ENCODE measurements at regions not wholly inside any gene's neighbourhood (a gene's known extent, or its start where the extent isn't known, plus 50 kb on each side); places are given as distances from the start of the nearest gene placed in this dataset.
"Not testable (repeated sequence)": the region's sequence is repeated elsewhere in the genome, so short reads cannot be mapped to it uniquely, and the experiment has no call there.

GRCh38 chr1:164343189-164343588 is 215.8 kb upstream of the PBX1 start:
- no peak for DNase-seq

- DNase-seq, result no peak
Observed at GRCh38 chr1:164347980-164348379, 211.0 kb upstream of the PBX1 start.

- no peak for DNase-seq
Observed at GRCh38 chr1:164356511-164356910, 202.5 kb upstream of the PBX1 start.

- no peak for DNase-seq
Observed at GRCh38 chr1:164360265-164360664, 198.7 kb upstream of the PBX1 start.

GRCh38 chr1:164361927-164362326 is 197.1 kb upstream of the PBX1 start:
- no peak for DNase-seq

GRCh38 chr1:164363980-164364379 is 195.0 kb upstream of the PBX1 start:
- DNase-seq, result no peak

- DNase-seq, result no peak
Observed at GRCh38 chr1:164366014-164366413, 193.0 kb upstream of the PBX1 start.

GRCh38 chr1:164369698-164370365 is 189.2 kb upstream of the PBX1 start:
- DNase-seq, result no peak

GRCh38 chr1:164380893-164381292 is 178.1 kb upstream of the PBX1 start:
- DNase-seq, result no peak

- DNase-seq, result no peak
Observed at GRCh38 chr1:164382384-164382783, 176.6 kb upstream of the PBX1 start.

GRCh38 chr1:164384262-164384661 is 174.7 kb upstream of the PBX1 start:
- no peak for DNase-seq

- DNase-seq, result no peak
Observed at GRCh38 chr1:164417016-164417704, 141.8 kb upstream of the PBX1 start.

GRCh38 chr1:164423136-164423535 is 135.8 kb upstream of the PBX1 start:
- no peak for DNase-seq

GRCh38 chr1:164433141-164433817 is 125.7 kb upstream of the PBX1 start:
- DNase-seq, result no peak

- no peak for DNase-seq
Observed at GRCh38 chr1:164433818-164434170, 125.2 kb upstream of the PBX1 start.

GRCh38 chr1:164440232-164440631 is 118.8 kb upstream of the PBX1 start:
- no peak for DNase-seq

GRCh38 chr1:164443166-164443565 is 115.8 kb upstream of the PBX1 start:
- DNase-seq, result no peak

- DNase-seq, result no peak
Observed at GRCh38 chr1:164443836-164444235, 115.1 kb upstream of the PBX1 start.

- no peak for DNase-seq
Observed at GRCh38 chr1:164446020-164446419, 113.0 kb upstream of the PBX1 start.

GRCh38 chr1:164452549-164452948 is 106.4 kb upstream of the PBX1 start:
- no peak for DNase-seq

GRCh38 chr1:164456272-164456671 is 102.7 kb upstream of the PBX1 start:
- DNase-seq, result no peak

- DNase-seq, result not testable (repeated sequence)
Observed at GRCh38 chr1:164459176-164459575, 99.8 kb upstream of the PBX1 start.

GRCh38 chr1:164466001-164466421 is 93.0 kb upstream of the PBX1 start:
- DNase-seq, result no peak

GRCh38 chr1:164466429-164466828 is 92.6 kb upstream of the PBX1 start:
- DNase-seq, result no peak
